GM19043 (cell line): ENCODE measurements at regions not wholly inside any gene's neighbourhood (a gene's known extent, or its start where the extent isn't known, plus 50 kb on each side); places are given as distances from the start of the nearest gene placed in this dataset.

Experiments used
- ATAC-seq: cut with Tn5 transposase; IDR thresholded peaks from one replicate; pipeline ENCODE4 v1.9.1; 2021; ENCODE audit warnings: low read depth; ENCODE audit not compliant: unreplicated experiment

DNA sequence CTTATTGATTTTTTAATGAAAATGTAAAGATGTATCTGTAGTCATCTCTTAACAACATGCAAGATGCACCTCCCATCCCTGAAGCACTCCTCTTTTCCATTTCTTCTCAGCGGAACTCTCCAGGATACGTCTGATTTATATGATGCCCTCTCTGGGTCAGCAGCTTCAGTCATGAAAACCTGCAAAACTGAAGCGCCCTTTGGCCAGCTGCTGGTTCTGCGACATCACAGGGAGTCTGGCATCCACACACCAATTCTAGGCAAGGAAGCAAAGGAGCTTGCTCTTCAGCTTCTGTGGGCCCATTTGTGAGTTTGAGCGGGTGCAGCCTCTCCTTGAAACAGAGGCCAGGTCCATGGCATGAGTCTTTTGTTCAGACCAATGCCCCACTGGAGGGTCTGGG, 1253.3 kb downstream of the TBC1D22A start:
- no peak for ATAC-seq

DNA sequence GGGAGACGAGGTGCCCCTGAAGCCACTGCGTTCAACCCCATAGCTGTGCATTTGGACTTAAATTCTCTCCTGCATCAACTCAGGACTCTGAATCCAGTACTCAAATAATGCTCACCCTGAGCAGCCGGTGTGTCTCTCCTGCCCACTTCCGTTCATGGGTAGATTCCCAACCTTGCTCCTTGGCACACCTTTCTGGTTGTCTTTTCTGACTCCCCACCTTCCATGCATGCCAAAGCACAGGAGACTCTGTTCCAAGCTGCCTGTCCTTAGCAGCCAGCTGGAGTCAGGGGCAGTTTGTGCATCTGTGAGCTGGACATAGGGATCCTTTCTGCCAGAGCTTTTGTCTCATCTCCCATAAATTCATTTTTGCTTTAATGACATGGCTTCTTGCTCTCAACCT, 1242.5 kb downstream of the TBC1D22A start:
- no peak for ATAC-seq

DNA sequence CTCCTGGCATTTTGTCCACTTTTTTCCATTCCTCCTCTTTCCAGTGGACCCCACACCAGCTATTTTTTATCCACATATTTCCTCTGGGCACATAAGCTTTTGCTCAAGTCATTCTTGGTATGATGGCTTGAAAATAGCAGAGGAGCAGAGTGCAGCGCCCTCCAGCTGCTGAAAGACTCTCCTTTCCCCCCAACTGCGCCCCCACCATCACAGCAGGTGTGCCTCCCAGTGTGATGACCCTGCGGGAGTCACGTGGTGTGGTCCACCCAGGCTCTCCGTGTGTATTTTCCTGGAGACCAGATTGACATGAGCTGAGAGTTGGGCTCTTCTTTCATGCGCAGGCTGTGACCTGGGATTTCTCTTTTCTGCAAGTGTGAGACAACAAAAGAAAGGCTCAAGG, 1241.6 kb downstream of the TBC1D22A start:
- no peak for ATAC-seq

DNA sequence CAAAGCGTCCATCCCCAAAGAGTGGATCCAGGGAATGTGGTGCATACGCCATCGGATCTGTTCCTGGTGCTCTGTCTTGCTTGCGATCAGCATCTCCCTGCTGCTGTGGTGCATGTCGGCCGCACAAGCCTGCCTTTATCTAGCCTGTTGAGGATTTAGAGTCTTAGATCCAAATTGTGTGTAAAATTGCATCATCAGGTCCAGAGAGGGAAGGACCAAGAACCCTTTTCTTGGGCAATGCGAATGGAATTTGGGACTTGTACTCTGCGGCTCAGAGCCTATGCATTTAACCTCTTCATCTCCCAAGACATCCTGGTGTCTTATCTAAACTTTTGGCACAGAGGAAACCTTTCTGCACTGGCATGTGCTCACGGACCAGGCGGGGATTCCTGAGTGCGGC, 1238.7 kb downstream of the TBC1D22A start:
- no peak for ATAC-seq

DNA sequence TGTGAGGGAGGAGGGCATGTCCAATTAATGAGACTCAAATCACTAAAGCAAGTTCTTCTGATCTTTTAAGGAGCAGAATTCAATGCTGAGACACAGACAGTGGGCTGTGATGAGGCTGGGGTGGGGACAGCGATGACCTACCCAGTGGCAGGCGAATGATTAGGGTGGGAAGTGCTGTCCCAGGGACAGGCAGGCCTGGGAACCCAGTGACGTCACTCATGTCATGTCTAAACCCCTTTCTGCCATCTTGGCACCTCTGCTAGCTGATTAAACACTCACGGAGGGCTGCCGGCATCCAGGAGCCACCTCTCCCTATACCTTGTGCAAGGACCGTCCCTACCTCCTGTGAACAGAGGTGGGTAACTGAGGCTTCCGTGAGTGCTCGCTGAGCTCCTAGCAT, 1235.2 kb downstream of the TBC1D22A start:
- no peak for ATAC-seq

DNA sequence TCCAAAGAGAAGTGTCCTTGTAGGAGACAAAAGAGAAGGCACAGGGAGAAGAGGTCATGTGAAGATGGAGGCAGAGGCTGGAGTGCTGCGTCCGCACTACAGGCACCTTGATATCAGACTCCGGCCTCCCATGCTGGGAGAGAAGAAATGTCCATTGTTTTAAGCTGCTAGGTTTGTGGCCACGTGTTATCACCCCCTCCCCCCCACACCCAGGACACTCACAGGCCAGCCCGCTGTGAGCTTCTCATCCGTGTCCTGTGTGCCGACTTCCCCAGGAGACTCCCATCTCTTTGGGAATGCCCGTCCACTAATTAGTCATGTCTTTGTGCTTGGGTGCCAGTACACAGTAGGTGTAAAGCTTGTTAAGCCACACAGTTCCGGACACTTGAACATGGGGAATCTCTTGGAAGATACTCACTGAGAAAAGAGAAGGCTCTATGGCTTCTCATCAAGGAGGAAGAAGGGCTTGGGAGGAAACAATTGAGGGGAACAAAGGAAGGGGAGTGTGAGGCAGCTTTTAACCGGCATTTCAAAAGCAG, 1234.7 kb downstream of the TBC1D22A start:
- ATAC-seq, result no peak

DNA sequence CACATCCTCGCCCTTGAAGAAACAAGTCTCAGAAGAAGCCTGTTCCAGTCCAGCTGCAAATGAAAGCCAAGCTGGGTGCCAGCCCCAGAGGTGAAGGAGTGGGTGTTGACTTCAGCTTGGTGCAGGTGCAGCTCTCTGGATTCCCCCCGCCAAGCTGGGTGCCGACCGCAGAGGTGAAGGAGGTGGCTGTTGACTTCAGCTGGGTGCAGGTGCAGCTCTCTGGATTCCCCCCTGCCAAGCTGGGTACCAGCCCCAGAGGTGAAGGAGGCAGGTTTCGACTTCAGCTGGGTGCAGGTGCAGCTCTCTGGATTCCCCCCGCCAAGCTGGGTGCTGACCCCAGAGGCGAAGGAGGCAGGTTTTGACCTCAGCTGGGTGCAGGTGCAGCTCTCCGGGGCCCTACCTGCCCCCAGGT, 1234.0 kb downstream of the TBC1D22A start:
- no peak for ATAC-seq

DNA sequence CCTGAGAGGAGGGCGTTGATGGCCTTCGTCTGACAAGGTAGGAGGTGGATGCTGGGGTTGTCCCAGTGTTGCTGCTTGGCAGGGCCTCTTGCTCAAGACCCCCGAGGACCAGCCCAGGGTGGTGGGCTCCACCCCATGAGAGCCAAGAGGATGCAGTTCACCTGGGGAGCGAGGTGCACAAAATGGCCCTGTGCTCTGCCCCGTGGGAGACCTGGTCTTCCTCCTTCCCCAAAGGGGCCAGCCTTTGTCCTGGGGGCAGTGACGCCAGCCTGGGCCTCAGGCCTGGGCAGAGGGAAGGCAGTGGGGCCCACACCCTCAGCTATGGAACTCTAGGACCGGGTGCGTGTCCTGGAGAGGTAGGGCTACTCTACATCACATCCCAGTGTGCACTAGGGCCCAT, 1233.3 kb downstream of the TBC1D22A start:
- no peak for ATAC-seq

DNA sequence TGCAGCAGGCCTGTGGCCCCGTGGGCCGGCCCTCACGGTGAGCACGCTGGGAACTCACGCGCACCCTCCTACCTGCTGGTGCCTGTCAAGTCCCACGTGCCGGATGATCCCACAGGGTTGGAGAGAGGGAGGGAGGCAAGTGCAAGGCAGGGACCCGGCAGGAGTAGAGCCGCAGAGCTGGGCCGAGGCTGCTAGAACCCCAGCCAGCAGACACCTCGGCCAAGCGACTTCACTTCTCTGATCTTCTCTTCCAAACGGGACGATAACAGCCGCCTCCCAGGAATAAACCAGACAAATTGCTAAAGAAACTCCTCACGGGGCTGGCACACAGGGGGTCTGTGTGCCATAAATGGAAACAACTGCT, 1232.8 kb downstream of the TBC1D22A start:
- ATAC-seq, result no peak

DNA sequence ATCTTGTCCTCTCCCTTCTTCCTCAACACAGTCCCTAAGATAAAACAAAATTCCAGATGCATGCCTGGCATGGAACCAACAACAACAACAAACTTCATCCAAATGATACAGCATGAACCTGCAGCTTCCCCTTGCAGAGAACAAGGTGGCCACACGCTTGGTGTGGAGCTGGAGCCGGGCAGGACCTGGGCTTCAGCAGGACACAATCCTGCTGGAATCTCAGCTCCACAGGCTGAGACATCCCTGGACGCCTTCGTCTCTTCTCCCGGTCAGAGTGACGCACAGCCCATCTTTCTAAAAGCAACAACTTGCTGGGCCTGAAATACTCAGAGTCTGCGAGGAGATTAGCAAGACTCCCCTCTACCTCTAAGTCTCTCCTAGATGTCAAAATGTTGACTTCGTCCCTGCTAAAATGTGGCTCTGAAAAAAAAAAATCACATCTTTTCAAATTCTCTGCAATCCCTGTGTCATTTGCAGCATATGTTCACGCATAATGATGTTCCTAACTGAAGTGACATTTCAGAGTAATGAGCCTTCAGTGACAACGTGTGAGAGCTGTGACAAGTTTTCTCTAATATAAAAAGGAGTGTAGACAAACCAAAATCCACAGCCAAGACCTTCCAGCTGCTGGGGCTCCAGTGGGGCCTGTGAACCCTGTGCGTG, 1232.3 kb downstream of the TBC1D22A start:
- no peak for ATAC-seq

DNA sequence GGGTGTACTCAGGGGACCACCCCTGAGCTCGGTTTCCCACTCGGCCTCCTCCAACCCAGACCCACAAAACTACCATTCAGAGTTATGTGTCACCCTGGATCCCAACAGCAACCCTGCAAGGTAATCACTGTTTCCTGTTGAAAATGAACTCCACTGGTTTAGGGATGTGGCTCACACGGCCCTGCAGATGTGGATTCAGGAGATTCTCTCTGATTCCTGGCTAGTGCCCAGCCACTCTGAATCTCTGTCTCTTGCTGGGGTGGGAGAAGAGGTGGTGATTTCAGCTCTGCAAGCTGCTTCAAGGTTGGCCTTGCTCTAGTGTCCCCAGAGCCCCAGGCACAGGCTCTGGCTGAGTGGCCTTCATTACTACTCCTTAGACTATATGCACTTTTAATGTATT, 1231.6 kb downstream of the TBC1D22A start:
- no peak for ATAC-seq

DNA sequence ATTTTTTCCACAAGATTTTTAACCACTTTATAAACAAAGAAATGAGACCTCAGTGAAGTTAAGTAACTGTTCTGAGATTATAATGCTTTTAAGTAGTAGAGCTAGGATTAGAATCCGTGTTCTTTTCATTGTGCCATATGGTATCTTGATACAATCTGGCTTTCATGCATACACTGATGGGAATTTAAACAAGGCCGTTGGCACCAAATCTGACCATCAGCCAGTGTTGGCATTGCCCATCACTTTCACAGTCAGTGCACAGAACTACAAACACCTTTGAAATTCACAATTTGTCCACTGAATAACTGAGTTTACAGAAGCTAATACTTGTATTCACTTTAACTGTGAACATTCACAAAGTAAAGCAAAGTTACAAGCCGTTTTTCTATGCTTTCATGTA, 1228.0 kb downstream of the TBC1D22A start:
- ATAC-seq, result no peak

DNA sequence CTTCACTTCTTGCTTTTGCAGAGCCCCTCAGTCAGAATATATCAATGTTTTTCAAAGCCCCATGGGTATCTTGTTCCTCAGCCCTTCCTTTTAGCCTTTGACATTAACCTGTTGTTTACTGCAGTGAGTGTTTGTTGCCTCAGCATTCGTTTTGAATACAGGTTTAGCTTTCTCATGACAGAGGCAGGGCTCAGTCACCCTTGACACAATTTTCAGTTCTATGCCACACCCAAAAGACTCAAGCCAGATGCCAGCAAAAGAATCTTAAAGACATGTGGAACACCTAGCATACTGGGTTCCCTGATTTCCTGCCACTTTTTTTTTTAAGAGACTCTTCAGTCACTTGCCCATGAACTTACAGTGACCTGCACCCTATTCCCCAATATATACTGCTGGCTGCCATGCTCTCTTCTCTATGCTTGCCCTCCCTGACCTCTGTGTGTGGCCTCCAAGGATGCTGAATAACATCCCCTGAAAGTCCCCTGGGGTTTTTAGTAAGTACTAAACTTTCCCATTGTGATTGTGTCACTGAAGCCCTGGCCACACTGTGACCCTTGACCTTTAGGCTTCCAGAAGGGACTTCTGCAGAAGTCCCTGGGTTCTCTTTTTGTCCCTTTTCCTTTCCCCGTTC, 1225.5 kb downstream of the TBC1D22A start:
- no peak for ATAC-seq

DNA sequence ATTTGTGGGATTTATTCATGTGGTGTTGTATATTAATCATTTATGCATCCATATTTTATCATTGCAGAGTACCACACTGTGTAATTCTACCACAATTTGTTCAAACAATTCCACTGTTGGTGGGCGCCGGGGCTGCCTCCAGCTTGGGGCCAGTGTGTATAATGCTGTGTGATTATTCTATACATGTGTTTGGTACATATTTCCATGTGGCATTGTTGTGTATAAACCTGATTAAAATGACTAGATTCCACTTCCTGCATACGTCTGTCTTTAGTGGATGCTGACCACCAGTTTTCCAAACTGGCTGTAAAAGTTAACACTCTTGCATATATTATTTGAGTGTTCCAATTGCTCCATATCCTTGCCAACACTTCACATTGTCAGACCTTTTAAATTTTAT, 1213.8 kb downstream of the TBC1D22A start:
- no peak for ATAC-seq

DNA sequence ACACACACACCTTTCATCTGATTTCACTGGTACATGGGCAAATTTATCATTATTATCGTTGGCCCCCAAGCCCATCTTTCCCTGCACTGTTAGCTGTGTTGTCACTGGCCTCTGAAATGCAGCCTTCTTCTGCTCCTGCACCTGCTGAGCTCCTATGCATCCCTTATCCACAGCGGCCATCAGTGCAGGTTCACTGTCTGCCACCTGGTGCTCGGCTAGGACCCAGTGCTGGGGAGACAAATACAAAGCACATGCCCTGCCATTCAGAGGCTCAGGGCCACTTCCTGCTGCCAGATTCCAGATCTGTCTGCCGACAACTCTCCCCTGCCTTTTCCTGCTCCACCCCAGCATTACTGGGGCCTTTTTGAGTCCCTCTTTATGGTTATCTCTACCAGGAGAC, 1205.4 kb downstream of the TBC1D22A start:
- no peak for ATAC-seq

DNA sequence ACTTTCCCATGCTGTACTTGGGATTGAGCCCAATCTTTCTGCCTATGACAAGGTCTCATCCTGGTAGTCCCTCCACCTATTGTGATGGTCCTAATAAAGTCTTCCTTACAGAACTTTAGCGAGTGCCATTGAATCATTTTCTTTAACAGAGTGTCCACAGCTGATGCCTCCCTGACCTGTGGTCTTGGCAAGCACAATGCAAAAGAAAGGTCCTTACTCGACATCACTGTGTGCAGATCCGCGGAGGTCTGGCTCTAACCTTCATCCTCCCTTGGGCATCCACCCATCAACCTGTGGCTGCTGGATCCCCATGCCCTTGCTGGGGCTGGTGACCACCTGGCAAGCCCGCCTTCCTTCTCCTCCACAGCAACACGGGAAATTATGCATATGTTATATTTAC, 1203.9 kb downstream of the TBC1D22A start:
- ATAC-seq, result no peak

DNA sequence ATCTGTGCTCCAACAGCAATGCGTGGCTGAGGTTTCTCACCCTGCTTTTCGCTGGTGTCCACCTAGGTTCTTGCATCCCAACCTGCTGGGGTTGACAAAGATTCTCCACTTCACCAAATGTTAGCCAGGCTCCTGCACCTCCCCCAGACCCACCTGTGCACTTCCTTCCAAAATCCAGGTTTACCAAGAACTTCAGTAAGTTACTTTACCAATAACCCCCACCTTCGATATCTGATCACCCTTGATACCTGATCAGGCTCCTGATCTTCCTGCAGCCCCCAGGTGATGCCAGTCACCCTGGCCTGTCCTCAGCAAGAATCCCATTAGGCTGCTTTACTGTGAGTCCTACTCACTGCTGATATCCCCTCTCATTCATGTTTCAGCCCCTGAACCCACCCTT, 1203.4 kb downstream of the TBC1D22A start:
- no peak for ATAC-seq

DNA sequence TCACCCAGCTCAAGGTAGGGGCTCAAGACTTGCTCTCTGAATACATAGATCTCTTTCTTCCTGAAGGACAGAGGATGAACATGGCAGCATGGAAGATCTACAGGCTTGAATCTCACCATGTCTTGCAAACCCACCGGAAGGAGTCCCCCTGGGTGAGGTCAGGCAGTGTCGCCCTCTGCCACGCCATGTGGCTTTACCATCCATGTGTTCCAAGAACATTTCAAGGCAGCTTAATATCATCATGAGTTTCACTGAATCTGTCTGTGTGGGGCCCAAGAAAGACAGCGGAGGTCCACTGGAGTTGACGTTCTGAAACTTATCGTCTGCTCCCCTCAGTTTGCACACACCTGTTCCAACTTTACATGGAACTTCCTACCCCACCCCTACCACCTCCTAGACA, 1202.6 kb downstream of the TBC1D22A start:
- ATAC-seq, result no peak

DNA sequence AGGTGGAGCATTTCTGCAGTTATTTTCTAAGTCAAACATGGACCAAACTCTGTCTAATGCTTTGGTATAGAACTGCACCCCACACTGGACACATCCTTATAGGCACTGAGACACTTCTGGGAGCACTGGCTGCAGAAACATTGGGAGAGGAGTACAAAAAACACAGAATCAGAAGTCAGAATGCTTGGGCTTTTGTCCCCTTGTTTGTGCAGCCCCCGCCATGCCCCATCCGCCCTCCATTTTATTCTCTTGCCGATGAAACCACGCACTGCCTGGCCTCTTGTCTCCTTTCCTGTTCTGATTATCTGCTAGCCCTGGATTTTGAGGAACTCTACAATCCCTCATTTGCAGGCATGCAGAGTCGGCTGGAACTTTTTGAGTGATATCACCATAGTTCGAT, 1201.2 kb downstream of the TBC1D22A start:
- no peak for ATAC-seq

DNA sequence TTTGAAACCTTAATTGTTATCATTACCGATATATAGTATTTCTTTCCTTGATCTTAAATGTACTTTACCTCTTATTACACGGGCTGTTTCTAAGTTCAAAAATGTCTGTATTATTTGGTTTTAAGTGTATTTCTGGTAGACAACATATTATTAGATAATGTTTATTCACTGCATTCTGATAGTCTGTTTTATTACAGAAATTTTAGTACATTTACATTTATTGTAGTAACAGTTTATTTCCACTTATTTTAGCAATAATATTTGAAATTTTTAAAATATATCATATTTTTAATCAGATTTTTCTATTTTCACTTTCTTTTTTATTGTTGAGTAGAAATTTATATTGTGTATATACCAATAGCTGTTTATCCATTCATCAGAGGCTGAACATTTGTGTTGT, 1195.2 kb downstream of the TBC1D22A start:
- ATAC-seq, result no peak

DNA sequence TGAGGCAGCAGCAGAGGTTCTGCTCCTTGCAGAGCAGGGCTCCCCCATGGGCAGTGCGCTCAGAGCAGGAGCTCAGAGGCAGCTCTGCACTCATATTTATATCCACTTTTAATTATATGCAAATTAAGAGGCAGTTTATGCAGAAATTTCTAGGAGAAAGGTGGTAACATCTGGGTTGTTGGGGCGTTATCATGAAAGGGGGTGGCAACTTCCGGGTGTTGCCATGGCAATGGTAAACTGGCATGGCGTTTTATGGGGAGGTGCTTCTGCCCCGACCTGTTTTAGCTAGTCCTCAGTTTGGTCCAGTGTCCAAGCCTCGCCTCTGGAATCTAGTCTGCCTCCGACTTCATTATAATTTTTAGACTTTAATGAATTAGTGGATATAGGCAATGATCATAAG, 1191.7 kb downstream of the TBC1D22A start:
- ATAC-seq, result no peak

DNA sequence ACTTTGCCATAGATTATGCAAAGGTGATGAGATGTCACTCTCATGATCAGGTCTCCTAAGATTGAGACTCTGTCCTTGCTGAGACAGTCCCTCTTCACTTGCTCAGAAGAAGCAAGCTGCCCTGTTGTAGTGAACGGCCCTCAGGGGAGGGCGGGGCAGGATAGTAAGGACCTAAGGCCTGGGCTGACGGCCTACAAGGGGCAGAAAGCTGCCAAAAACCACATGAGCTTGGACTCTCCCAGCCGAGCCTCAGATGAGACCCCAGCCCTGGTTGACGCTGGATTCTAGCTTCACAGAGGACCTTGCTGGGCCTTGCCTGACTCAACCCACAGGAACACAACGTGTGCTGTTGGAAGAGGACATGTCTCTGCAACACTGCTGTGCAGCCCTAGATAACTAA, 1182.5 kb downstream of the TBC1D22A start:
- ATAC-seq, result no peak
